ENCODE measurements at regions not wholly inside any gene's neighbourhood (a gene's known extent, or its start where the extent isn't known, plus 50 kb on each side); places are given as distances from the start of the nearest gene placed in this dataset.
"Not testable (repeated sequence)": the region's sequence is repeated elsewhere in the genome, so short reads cannot be mapped to it uniquely, and the experiment has no call there.

DNA sequence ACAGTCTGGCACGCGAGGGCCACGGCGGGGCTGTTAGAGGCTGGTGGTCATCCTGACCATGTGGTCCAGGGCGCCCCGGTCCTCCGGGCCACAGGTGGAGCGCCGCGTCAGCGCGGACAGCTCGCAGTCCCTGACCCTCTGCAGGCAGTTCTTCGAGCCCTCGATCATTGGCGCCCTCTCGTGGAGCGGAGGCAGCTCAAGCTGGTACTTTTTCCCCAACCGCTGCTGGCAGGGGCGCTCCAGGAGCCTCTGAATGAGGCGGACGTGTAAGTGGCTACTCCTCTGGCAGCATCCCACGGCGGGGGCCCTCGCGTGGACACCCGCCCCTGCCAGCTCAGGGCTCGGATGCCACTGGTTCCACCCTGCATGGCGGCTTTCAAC lies 82.9 kb downstream of the TRIM51G start:
- TF ChIP-seq, protein P1, sequence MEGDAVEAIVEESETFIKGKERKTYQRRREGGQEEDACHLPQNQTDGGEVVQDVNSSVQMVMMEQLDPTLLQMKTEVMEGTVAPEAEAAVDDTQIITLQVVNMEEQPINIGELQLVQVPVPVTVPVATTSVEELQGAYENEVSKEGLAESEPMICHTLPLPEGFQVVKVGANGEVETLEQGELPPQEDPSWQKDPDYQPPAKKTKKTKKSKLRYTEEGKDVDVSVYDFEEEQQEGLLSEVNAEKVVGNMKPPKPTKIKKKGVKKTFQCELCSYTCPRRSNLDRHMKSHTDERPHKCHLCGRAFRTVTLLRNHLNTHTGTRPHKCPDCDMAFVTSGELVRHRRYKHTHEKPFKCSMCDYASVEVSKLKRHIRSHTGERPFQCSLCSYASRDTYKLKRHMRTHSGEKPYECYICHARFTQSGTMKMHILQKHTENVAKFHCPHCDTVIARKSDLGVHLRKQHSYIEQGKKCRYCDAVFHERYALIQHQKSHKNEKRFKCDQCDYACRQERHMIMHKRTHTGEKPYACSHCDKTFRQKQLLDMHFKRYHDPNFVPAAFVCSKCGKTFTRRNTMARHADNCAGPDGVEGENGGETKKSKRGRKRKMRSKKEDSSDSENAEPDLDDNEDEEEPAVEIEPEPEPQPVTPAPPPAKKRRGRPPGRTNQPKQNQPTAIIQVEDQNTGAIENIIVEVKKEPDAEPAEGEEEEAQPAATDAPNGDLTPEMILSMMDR (IDR thresholded peaks at IDR 0.05), result not testable (repeated sequence)
- TF ChIP-seq HOXA7 (CRISPR knock-in tag; IDR thresholded peaks at IDR 0.05); TP53 (CRISPR knock-in tag; IDR thresholded peaks at IDR 0.05); EP300 (IDR thresholded peaks at IDR 0.05); ZFP36 (IDR thresholded peaks at IDR 0.05; ENCODE audit: borderline replicate concordance, partially characterized antibody); POLR2A (IDR thresholded peaks at IDR 0.05; ENCODE audit: low read length); RAD21 (conservative IDR thresholded peaks at IDR 0.05 in 1 of 2, IDR thresholded peaks at IDR 0.05 in 1 of 2): not testable (repeated sequence)
- TF ChIP-seq, protein P2, sequence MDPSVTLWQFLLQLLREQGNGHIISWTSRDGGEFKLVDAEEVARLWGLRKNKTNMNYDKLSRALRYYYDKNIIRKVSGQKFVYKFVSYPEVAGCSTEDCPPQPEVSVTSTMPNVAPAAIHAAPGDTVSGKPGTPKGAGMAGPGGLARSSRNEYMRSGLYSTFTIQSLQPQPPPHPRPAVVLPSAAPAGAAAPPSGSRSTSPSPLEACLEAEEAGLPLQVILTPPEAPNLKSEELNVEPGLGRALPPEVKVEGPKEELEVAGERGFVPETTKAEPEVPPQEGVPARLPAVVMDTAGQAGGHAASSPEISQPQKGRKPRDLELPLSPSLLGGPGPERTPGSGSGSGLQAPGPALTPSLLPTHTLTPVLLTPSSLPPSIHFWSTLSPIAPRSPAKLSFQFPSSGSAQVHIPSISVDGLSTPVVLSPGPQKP (IDR thresholded peaks at IDR 0.05; ENCODE audit: low read depth, low read length), result not testable (repeated sequence)

All from A549 (cell line).